Heart left ventricle (tissue), 13 donors: ENCODE measurements at regions not wholly inside any gene's neighbourhood (a gene's known extent, or its start where the extent isn't known, plus 50 kb on each side); places are given as distances from the start of the nearest gene placed in this dataset.

Source experiments
- POLR2A ChIP-seq, 2 donors: fragments of 450-650 bp; IDR thresholded peaks; one replicate each; pipeline ENCODE4 v1.6.1; 2017; ENCODE audit warnings: antibody characterized with exemption in 2 of 2, mild to moderate bottlenecking in 2 of 2, moderate library complexity in 2 of 2
- TF ChIP-seq, protein P1 (sequence below), 12 donors: fragments of 200-600 bp; sonication (generic) in 4 of 12; IDR thresholded peaks; one replicate each; pipeline versions ENCODE4 v1.5.0 to v1.8.0; 2018 to 2022; ENCODE audit warnings: antibody characterized with exemption in 12 of 12, mild to moderate bottlenecking in 5 of 12
- donor health status: ischemic (EF 13 %, LVEDD 7.1; RV severe dilation, severe dysfunction).
- donor health status: DM: no; HTN: yes; CAD: no.
- donor health status: DM: no; HTN: no; CAD: no.
- donor health status: ischemic (EF 25% LVEDD 6.9; RV normal size, moderate dysfunction).
- donor health status: ischemic (EF 25% LVEDD 5.7; RV mildly dilated, moderate dysfunction).
- donor health status: ischemic (EF 35%, LVEDD 5.7; RV mildly dilated, moderate dysfunction).
- donor health status: nonischemic (EF 11% LVEDD 7.7; RV severe dilation, severe dysfunction).
- donor health status: DM: yes; HTN: yes; CAD: no.
- donor health status: PGD.
- donor health status: ischemic (EF 29% LVEDD 5.4; RV normal size, mild dysfunction).
- donor health status: nonischemic (EF 23%, LVEDD 6.1; RV moderate dilation, normal function).

DNA sequence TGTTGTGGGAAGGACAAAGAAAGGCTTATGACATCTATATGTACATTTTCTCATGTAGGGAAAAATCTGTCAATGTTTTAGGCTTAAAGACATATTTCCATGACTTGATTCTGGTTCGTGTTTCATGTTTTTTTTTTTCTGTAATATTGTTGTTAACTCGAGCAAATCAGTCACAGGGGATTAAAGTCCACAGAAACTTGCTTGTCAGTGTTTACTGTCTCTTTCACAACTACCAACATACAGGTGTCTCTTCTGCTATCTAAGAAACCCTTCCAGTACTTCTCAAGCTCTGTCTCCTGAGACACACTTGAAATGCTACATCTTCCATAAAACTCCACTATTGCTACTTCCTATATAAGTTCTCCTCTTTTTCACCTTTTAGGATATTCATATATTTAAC is 130.9 kb upstream of the SLITRK6 start:
- TF ChIP-seq, protein P1, sequence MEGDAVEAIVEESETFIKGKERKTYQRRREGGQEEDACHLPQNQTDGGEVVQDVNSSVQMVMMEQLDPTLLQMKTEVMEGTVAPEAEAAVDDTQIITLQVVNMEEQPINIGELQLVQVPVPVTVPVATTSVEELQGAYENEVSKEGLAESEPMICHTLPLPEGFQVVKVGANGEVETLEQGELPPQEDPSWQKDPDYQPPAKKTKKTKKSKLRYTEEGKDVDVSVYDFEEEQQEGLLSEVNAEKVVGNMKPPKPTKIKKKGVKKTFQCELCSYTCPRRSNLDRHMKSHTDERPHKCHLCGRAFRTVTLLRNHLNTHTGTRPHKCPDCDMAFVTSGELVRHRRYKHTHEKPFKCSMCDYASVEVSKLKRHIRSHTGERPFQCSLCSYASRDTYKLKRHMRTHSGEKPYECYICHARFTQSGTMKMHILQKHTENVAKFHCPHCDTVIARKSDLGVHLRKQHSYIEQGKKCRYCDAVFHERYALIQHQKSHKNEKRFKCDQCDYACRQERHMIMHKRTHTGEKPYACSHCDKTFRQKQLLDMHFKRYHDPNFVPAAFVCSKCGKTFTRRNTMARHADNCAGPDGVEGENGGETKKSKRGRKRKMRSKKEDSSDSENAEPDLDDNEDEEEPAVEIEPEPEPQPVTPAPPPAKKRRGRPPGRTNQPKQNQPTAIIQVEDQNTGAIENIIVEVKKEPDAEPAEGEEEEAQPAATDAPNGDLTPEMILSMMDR (IDR thresholded peaks at IDR 0.05) = no peak
- no peak for TF ChIP-seq POLR2A (IDR thresholded peaks at IDR 0.05)
